Vagina (tissue), 2 donors: ENCODE measurements at regions not wholly inside any gene's neighbourhood (a gene's known extent, or its start where the extent isn't known, plus 50 kb on each side); places are given as distances from the start of the nearest gene placed in this dataset.

Experiments used
- POLR2A ChIP-seq, 2 donors: fragments of 450-650 bp; IDR thresholded peaks; one replicate each; pipeline ENCODE4 v1.6.1; 2017; ENCODE audit warnings: antibody characterized with exemption in 2 of 2, mild to moderate bottlenecking in 2 of 2, moderate library complexity in 2 of 2
- TF ChIP-seq, protein P1 (sequence below), 3 experiments: fragments of 450-650 bp in 2 of 3; fragments of 200-600 bp in 1 of 3; sonication (generic) in 1 of 3; IDR thresholded peaks; one replicate each; pipeline ENCODE4 v1.5.1; 2017 to 2019; ENCODE audit warnings: antibody characterized with exemption in 3 of 3, mild to moderate bottlenecking in 2 of 3, moderate library complexity in 2 of 3

DNA sequence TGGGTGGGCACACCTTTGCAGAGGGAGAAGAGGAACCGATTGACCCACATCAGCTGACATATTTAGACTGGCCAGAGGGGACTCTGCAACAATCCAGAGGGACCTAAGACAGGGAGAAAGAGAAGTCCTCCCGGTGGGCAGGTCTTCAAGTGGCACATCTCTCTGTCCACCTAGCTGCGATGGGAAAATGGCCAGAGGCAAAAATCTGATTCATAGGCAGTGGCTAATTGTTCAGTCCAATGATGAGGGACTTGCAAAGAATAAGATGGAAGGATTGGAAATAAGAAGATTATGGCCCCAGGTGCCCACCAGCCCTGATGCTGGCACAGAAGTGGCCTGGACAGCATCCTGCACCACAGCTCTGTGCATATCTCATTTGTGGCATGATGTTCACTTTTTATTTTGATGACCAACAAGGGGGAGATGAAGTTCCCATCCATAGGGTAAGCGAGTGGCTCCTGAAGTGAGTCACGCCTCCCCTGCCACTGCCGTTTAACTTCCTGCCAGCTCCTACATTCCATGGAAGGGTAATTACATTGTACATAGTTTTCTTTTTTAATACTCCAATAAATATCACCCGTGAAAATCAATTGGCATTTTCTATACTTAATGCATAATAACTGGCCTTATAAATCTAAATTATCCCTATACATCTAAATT lies 659.6 kb downstream of the MATN1 start:
- TF ChIP-seq, protein P1, sequence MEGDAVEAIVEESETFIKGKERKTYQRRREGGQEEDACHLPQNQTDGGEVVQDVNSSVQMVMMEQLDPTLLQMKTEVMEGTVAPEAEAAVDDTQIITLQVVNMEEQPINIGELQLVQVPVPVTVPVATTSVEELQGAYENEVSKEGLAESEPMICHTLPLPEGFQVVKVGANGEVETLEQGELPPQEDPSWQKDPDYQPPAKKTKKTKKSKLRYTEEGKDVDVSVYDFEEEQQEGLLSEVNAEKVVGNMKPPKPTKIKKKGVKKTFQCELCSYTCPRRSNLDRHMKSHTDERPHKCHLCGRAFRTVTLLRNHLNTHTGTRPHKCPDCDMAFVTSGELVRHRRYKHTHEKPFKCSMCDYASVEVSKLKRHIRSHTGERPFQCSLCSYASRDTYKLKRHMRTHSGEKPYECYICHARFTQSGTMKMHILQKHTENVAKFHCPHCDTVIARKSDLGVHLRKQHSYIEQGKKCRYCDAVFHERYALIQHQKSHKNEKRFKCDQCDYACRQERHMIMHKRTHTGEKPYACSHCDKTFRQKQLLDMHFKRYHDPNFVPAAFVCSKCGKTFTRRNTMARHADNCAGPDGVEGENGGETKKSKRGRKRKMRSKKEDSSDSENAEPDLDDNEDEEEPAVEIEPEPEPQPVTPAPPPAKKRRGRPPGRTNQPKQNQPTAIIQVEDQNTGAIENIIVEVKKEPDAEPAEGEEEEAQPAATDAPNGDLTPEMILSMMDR (IDR thresholded peaks at IDR 0.05): no peak
- no peak for TF ChIP-seq POLR2A (IDR thresholded peaks at IDR 0.05)
